Forelimb muscle (tissue), 1 donor: ENCODE measurements at regions not wholly inside any gene's neighbourhood (a gene's known extent, or its start where the extent isn't known, plus 50 kb on each side); places are given as distances from the start of the nearest gene placed in this dataset.

ENCODE experiments used
- DNase-seq: peaks from one replicate; pipeline ENCODE4 v3.0.0-alpha.2; 2013; ENCODE audit warnings: low read depth

DNA sequence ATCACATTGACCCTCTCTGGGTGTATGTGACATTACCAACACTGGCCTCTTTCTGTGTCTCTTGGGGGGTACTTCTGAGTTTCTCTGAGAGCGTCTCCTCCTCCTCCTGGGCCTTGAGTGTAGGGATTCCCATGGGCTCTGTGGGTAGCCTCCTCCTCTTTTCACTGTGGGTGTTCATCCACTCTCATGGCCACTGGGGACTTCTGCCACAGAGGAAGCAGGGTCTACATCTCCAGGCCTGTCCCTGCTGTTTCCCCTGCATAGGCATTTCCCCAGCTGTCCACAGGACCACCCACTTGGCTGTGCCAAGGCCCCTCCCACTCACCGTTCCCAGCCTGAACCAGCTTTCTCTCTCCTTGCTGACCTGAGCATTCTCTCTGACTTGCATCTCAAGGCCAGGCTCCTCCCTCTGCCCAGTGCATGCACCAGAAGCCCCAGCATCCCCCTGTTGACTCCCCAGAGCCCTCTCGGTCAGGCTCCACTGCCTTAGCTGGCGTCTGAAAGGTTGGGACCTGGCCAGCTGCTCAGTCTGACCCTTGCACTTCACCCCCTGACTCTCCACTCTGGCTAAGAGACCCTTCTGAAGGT is 487.6 kb downstream of the GLRX3 start:
- DNase-seq, result no peak

DNA sequence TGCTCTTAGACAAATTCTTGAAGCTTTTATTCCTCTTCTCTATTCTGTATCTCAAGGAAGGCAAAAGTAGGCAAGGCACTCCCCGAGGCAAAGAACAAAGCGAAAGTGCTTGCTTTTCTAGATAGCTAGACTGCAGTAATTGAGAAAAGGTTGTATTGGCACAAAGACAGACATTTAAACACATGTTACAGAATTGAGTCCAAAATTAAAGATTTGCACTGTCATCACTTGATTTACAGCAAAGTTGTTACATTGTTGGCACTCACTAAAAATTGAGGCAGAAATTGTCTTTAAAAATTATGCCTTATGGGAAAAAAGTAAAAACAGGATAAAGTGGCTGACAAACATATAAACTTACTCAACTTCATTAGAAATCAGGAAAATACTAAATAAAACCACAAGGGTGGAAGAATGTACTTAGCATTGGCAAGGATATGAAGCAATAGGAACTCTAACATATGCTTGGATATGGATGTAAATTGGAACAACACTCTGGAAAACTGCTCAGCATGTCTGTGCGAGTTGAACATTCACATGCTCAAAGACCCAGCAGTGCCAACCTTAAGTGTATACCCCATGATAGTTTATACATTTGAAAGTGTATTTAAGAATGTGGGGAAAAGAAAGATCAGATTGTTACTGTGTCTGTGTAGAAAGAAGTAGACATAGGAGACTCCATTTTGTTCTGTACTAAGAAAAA is 491.3 kb downstream of the GLRX3 start:
- no peak for DNase-seq

DNA sequence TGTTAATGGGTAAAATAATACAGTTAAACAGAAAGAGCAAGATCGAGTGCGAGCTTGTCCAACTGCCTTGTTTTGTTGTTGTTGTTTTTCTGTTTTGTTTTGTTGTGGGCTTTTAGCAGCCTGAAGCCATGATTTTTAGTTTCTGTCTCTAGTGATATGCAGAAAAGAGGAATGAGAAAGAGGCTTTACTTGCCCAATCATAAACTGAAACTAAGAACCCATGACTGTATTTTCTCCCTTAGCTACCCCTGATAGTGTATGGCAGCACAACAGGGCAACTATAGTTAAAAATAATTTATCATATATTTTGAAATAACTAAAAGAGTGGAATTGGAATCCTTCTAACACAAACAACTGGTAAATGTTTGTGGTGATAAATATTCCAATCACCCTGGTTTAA is 493.9 kb downstream of the GLRX3 start:
- DNase-seq, result no peak

DNA sequence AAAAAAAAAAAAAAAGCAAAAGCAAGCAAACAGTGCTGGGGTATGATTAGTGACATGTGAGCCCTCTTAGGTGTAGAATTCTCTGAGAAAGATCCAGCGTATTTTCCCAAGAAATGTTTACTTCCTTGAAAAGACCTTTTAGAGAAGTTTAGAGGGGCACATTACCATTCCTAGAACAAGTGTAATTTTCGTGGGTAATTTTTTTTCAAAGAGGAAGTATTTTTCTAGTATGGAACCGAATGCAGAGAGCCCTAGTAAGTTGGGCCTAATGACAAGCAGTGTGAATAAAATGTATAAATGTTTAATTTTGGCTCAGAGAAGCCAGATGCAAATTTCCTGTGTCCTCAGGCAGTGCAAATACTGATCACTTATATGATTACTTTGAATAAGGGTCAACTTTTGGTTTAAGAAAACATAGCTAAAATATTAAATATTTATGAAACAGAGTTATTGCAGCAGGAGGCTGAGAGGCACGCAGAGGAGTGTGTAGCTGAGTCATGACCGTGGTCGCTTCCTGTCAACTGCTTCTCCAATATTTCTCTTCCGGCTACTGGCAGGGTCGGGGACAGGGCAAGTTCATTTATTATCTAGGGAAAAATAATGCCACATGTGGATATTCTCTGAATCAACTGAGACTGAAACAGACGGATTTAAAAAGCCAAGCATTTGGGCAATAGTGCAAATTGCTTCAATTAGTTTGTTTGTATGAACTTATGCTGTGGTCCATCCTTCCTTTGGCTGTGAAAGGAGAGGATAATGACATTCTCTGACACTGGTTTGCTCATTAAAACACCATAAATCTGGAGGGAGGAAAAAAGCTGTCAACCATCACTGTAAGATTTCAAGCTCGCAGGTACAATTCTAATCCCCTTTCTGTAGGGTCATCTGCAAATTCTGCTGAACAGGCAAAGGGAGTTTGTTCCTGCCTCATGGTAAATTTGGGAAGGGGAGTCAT is 495.2 kb downstream of the GLRX3 start:
- no peak for DNase-seq

DNA sequence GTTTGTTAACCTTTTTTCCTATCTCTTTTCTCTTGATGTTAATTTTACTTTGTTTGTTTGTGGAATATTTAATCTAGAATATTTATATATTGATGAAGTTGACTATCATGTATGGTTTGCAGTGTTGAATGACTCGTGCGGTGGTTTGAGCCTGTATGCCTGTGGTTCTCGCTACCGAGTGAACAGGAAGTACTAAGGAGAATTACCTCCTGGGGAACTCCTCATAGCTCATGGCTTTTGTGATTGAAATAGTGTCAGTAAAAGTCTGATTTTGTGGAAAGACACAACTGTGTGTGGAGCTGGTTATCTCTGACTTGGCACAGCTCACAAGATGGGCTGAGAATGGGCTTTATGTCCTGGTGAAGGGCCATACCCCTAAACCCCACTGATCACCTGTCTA is 498.6 kb downstream of the GLRX3 start:
- no peak for DNase-seq

DNA sequence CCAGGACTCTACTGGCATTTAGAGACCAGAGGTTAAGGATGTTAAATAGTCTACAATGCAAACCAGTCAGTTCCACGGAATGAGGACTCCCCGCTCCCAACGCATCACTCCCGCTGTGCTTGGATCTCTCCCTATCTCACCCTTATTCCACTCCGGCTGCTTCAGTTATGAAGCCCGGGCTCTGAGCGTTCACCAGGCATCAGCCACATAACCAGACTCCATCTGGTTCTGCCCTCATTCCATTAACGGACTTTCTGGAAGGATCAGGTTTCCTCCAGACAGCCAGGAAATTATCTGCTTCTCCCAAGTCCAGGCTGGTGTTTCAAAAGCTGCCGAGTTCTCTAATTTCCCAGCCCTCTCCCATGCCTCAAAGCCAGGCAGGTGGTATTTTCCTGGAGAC is 499.3 kb downstream of the GLRX3 start:
- no peak for DNase-seq

DNA sequence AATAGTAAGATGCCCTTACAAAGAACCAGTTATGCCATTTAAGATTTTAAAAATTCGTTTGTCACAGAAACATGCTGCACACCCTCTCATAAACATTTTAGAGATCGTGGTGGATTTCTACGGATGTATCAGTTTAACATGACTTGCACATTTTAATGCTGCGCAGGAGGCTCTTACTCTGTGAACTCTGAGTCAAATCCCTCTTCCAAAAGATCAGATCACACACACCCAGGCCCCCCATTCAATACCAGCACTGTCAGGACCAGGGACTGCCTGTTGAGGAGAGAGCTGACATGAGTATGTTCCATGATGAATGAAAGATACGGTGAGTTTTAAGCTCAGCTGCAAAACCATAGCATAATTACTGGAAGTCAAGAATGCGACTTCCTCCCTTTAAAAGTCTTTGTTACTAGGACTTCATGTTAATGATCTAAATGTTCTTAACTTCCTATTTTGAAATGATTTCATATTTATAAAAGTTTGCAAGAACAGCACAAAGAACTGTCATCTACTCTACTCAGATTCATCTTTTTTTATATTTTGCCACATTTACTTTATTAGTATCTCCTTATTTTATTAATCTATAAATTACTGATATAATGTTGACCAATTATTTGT is 500.2 kb downstream of the GLRX3 start:
- DNase-seq, result no peak

DNA sequence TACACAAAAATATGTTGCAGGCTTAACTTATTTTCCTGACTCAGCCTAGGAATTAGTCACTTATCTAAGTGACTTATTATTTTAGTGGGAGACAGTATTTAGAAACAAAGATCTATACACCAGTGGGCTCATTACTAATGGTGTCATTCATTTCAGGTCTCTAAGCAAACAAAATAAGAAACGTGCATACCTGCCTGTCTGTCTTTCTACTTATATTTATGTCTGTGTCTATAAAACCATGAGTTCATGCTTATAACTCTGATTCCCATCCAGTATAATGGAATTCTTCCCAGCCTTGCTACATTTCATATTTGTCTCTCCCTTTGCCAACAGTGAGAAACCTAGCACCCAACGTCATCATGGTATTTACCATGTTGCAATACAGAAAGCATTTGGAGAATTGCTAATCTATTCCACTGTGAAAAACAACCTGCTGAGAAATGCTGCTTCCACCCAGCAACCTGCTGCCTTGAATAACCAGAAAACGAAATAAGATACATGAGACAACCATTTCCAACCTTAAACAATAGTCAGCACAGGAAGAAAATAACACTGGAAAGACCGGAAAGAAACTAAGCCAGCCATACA is 501.0 kb downstream of the GLRX3 start:
- no peak for DNase-seq

DNA sequence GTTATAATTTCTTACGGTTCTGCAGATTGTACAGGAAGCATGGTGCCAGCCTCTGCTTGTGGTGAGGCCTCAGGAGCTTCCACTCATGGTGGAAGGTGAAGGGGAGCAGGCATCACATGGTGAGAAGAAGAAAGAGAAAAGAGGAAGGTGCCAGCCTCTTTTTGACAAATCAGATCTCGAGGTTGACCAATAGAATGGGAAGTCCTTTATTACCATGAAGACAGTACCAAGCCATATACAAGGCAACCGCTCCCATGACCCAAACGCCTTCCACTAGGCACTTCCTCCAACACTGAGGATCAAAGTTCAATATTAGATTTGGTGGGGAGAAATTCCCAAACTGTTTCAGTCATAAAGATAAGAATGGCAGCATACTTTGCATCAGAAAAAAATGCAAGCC is 502.8 kb downstream of the GLRX3 start:
- no peak for DNase-seq

DNA sequence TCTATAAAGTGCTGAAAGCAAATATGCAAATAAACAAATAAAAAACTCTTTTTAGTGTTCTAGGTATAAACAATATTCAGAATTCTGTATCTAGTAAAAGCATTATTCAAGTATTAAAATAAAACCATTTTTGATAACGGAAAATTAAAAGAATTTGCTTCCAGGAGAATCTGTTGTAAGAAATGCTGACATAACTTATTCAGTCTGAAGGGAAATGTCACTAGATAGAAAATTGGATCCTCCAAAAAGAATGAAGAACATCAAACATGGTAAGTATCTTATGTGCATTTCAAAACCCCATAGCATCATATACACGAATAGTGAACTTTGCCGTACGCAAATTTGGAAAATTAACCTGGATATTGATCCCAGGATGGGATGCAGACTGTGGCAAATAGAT is 506.7 kb downstream of the GLRX3 start:
- no peak for DNase-seq

DNA sequence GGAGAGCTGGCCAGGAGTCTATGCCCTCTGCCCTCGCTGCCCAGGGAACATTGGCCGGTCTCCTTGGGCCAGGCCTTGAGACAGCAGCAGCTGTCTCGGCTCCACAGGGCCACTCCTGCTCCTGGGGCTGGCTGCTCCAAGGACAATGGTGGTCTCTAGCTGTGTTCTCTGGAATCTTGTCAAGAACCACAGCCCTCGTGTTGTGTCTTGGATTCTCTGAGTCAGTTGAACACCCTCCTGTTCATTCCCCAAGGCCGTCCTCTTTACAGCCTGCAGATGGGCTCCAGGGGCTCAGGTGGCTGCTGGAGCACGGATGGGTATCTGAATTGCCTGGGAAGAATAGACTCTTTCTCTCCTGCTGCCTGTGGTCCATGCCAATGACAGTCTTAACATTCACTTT is 511.1 kb downstream of the GLRX3 start:
- no peak for DNase-seq

DNA sequence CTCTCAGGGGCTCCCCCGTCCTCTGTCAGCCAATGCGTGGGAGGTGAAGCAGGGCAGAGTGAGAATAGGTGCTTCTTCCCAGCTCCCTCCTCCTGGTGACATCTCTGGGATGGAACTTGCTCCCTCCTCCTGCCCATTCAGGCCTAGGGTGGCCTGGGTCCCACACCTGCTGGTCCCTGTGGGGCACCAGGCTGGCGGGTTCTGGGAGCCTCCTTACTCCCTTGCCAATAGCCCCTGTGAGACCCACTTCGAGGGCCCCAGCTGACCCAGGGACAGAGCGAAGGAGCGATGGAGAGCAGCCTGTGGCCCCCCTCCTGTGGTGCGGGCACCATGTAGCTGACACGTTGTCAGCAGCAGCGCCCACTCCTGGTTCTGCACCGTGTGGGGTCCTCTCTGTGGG is 512.6 kb downstream of the GLRX3 start:
- DNase-seq, result no peak

DNA sequence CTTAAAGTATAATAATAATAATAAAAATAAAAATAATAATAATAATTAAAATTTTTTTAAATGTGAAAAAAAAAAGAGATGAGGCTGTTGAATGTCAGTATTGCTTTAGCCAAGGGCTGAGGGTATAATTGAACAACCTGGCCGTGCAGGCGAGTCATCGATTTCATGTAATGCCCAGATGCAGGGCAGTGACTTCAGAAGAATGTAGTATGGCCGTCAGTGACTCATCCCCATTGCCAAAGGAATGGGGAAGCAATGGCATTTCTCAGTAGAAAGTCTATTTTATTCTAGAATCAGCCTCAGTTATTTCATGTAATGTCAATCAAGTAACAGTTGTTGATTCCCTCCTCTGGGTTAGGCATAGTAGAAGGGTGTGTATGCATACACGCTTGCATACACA is 516.4 kb downstream of the GLRX3 start:
- no peak for DNase-seq

DNA sequence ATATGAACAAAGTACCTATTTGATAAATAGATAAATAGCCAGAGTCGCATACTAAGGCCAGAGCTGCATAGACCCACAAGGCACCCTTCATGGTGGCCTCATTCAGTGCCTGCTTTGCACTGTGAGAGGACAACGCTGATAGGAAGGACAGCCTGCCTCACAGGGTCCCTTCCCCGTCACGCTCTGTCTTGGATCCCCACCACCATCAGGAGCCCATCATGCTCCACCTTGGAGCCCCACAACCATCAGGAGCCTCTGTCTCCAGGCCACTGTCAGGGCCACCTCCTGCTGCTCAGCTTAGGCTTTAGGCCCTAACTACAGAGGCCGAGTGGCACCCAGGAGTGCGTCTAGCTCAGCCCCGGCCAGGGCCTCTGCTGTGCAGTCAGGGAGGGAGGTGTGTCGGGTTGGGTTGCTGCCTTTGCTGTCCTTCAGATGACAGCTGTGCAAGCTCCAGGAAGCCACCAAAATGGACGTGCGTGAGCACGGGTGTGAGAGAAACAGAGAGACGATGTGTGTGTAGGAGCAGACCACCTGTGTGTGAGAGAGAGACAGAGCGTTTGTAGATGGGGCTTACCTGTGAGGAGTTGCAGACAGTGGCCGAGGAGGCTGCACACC is 516.9 kb downstream of the GLRX3 start:
- DNase-seq, result no peak

DNA sequence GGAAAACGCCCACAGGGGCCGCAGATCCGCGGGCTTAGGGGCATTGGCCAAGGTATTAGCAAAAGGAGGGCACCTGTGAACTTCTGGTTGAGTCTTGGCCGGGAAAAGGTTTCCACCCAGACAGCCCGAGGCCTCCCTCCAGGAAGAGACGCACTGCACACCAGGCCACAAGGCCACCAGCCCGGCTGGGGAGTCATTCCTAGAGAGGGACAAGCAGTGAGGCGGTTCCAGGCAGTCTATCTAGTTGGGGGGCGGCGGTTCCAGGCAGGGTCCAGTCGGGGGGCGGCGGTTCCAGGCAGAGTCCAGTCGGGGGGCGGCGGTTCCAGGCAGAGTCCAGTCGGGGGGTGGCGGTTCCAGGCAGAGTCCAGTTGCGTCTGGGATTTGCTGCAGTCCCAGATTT is 518.5 kb downstream of the GLRX3 start:
- DNase-seq, result no peak

DNA sequence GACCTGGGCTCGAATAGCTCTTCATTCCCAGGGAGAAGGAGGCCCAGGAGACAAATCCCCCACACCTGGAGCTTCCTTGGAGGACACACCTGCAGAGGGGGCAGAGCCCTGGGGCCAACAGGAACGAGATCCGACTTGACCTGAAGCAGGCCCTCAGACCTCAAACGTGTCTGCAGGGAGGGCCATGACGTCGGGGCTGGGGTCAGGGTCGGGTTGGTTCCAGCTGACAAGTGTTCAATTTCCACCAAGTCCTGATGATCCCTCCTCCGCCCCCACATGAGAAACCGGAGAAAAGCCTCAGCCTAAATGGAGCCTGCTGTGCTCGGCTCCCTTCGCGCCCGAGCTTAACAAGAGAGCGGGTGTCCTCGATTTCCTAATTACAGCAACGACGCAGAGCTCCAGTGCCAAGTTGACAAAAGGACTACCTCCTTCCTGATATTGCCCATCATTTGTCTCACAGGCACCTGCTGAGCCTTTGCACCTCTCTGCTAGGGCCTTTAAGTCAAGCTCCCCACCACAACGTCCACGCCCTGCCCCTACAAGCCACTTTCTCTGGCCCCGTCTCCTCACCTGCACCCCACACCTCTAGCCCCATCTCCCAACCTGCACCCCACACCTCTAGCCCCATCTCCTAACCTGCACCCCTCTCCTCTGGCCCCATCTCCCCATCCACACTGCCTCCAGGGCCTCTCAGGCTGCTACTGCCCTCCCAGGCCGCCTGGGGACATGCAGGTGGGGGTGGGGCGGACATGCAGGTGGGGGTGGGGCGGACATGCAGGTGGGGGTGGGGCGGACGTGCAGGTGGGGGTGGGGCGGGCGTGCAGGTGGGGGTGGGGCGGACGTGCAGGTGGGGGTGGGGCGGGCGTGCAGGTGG is 519.4 kb downstream of the GLRX3 start:
- DNase-seq, result no peak

DNA sequence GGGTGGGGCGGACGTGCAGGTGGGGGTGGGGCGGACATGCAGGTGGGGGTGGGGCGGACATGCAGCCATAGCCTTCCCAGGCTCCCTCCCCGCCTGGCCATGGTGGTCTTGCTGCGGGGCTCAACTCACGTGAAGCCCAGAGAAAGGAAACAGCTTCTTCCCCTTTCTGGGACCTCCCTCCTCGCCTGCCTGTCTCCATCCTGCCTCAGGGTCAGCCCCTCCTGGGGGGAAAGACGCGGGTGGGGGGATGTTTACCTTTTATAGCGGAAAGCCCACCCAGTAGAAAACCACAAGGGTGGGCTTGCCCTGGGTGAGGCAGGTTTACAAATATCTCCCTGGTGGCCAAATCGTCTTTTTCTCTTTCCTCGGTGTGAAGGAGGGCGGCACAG is 520.0 kb downstream of the GLRX3 start:
- no peak for DNase-seq

DNA sequence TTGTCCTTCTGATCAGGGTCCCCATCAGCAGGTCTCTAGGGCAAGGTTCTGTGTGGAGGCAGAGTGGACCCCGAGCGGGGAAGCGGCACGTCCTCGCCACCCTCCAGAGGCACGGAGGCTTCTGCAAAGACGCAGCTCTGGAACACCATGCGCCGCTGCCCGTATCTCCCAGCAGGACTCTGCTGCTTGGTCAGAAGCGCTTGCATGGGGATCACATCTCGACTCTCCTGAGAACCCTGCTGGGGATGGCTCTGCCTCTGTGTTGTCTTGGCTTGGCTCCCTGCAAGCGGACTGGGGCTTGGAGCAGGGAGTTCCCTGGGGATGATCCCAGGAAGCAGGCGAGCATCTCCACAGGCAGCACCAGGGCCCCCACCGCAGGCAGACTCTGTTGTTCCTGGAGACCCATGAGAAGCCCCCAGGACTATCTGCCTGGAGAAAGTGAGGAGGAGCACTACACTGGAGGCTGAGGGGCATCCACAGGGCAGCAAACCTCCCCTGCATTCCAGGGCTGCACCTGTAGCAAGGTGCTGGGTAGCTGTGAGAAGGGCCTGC is 520.5 kb downstream of the GLRX3 start:
- no peak for DNase-seq

DNA sequence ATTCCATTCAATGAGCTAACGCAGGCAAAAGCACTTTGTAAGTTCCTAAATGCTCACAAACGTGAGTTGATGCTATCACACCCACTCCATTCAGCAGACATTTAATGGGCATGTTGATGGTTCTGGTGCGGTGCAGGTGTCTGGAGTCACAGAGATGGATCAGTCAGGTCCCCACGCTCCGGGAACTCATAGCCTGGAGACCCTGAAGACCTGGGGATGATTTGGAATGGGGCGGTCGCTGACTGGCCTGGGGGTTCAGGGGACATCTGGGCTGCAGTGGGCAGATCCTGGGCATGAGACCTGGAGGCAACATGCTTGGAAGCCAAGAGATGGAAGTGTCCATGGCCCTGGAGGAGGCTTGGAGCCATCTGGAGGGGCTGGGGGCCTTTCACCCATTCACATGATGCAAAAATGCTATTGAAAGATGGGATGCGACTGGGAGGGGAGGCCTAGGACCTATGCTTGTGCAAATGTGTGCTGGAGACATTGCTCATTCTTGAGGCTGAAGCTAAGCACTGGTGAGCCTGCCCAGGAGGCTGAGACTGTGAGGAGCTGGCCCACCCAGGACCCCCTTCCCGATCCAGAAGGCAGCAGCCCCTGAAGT is 522.6 kb downstream of the GLRX3 start:
- no peak for DNase-seq

DNA sequence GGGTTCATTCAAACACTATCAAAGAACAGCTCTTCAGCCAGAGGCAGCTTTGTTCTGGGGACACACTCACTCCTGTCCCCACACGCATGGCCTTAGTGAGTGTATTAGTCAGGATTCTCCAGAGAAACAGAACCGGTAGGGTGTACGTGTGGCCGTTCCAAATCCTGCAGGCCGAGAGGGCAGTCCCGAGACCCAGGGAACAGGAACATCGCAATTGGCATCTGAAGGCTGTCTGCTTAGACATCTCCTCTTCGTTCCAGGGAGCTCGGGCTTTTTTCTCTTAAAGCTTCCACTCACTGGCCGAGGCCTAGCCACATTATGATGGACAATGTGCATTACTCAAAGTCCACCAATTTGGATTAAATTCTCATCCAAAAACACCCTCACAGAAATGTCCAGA is 523.3 kb downstream of the GLRX3 start:
- no peak for DNase-seq
